NCI-H1930 (cell line): ENCODE measurements at regions not wholly inside any gene's neighbourhood (a gene's known extent, or its start where the extent isn't known, plus 50 kb on each side); places are given as distances from the start of the nearest gene placed in this dataset.

Source experiments
- DNase-seq, 2 experiments: peaks; one replicate each; lab custom pipeline; 2025; lab: John Stamatoyannopoulos, UW

GRCh38 chr12:13841358-13841757 lies 140.0 kb downstream of the GRIN2B start:
- DNase-seq: no peak

GRCh38 chr12:13839365-13840336 lies 141.8 kb downstream of the GRIN2B start:
- no peak for DNase-seq

- DNase-seq: no peak
Observed at GRCh38 chr12:13836099-13836498, 145.3 kb downstream of the GRIN2B start.

- no peak for DNase-seq
Observed at GRCh38 chr12:13835652-13836051, 145.8 kb downstream of the GRIN2B start.

- DNase-seq: no peak
Observed at GRCh38 chr12:13834241-13834640, 147.2 kb downstream of the GRIN2B start.

- DNase-seq: no peak
Observed at GRCh38 chr12:13817131-13817530, 164.3 kb downstream of the GRIN2B start.

- no peak for DNase-seq
Observed at GRCh38 chr12:13816394-13816793, 165.0 kb downstream of the GRIN2B start.

GRCh38 chr12:13812168-13812567 lies 169.2 kb downstream of the GRIN2B start:
- no peak for DNase-seq

GRCh38 chr12:13811061-13811460 lies 170.3 kb downstream of the GRIN2B start:
- DNase-seq: no peak

GRCh38 chr12:13805041-13805440 lies 176.4 kb downstream of the GRIN2B start:
- no peak for DNase-seq

- no peak for DNase-seq
Observed at GRCh38 chr12:13801543-13801942, 179.9 kb downstream of the GRIN2B start.

- DNase-seq: no peak
Observed at GRCh38 chr12:13799574-13799973, 181.8 kb downstream of the GRIN2B start.

GRCh38 chr12:13798162-13798561 lies 183.2 kb downstream of the GRIN2B start:
- no peak for DNase-seq

GRCh38 chr12:13794706-13795105 lies 186.7 kb downstream of the GRIN2B start:
- DNase-seq: no peak

- no peak for DNase-seq
Observed at GRCh38 chr12:13790317-13790716, 191.1 kb downstream of the GRIN2B start.

GRCh38 chr12:13788626-13789025 lies 192.8 kb downstream of the GRIN2B start:
- no peak for DNase-seq

GRCh38 chr12:13786646-13787045 lies 194.8 kb downstream of the GRIN2B start:
- DNase-seq: no peak

- DNase-seq: no peak
Observed at GRCh38 chr12:13784504-13784903, 196.9 kb downstream of the GRIN2B start.

- no peak for DNase-seq
Observed at GRCh38 chr12:13780453-13780852, 200.9 kb downstream of the GRIN2B start.

GRCh38 chr12:13777374-13777773 lies 204.0 kb downstream of the GRIN2B start:
- no peak for DNase-seq

- no peak for DNase-seq
Observed at GRCh38 chr12:13772264-13772663, 209.1 kb downstream of the GRIN2B start.

- no peak for DNase-seq
Observed at GRCh38 chr12:13770576-13770975, 210.8 kb downstream of the GRIN2B start.

GRCh38 chr12:13769966-13770365 lies 211.4 kb downstream of the GRIN2B start:
- DNase-seq: no peak

- no peak for DNase-seq
Observed at GRCh38 chr12:13769273-13769672, 212.1 kb downstream of the GRIN2B start.
